ENCODE measurements at regions not wholly inside any gene's neighbourhood (a gene's known extent, or its start where the extent isn't known, plus 50 kb on each side); places are given as distances from the start of the nearest gene placed in this dataset.

DNA sequence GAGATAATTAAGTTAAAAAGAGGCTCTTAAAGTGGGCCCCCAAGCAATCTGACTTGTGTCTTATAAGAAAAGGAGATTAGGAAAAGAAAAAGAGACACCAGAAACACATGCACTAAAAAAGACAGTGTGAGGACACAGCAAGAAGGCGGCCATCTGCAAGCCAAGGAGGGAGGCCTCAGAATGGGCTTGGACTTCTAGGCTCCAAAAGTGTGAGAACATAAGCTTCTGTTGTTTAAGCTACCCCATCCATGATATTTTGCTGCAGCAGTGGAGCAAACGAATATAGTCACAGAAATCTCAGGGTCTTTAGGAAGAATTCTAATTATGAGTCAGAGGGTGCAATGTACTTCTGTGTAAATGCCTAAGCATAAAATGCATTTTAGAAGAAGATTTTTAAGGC, 399.3 kb upstream of the MMADHC start:
- Histone ChIP-seq H3K27ac (no peak overlapping the region), H3K4me1 (peaks cover 0 to 24% (median 6%) of the 10 kb centered on the region in 12 donors), H3K9me3 (peaks cover 0 to 4% (median 0%) of the 10 kb centered on the region in 12 donors), H3K27me3 (no peaks in the 10 kb centered on the region), H3K4me3 (no peak overlapping the region), H3K36me3 (no peaks in the 10 kb centered on the region)
- intact Hi-C loops (cut with DNase I), result no loop called here
- 78 to 86% (median 85%) methylated on average over 2 of the region's 2 CpGs for WGBS, 4 donors
- TF ChIP-seq, protein P1, sequence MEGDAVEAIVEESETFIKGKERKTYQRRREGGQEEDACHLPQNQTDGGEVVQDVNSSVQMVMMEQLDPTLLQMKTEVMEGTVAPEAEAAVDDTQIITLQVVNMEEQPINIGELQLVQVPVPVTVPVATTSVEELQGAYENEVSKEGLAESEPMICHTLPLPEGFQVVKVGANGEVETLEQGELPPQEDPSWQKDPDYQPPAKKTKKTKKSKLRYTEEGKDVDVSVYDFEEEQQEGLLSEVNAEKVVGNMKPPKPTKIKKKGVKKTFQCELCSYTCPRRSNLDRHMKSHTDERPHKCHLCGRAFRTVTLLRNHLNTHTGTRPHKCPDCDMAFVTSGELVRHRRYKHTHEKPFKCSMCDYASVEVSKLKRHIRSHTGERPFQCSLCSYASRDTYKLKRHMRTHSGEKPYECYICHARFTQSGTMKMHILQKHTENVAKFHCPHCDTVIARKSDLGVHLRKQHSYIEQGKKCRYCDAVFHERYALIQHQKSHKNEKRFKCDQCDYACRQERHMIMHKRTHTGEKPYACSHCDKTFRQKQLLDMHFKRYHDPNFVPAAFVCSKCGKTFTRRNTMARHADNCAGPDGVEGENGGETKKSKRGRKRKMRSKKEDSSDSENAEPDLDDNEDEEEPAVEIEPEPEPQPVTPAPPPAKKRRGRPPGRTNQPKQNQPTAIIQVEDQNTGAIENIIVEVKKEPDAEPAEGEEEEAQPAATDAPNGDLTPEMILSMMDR (IDR thresholded peaks at IDR 0.05), result no peak
- DNase-seq, result no peak
- no peak for ATAC-seq

- Histone ChIP-seq H3K9me3 (peaks cover 0 to 17% (median 0%) of the 10 kb centered on the region in 12 donors), H3K36me3 (no peaks in the 10 kb centered on the region), H3K4me1 (peaks cover 0 to 11% (median 3%) of the 10 kb centered on the region in 12 donors), H3K27me3 (no peaks in the 10 kb centered on the region), H3K27ac (no peak overlapping the region), H3K4me3 (no peak overlapping the region)
- TF ChIP-seq, protein P1 (IDR thresholded peaks at IDR 0.05), result no peak
- no peak for TF ChIP-seq POLR2A (IDR thresholded peaks at IDR 0.05)
- no peak for DNase-seq
- intact Hi-C loops (cut with DNase I), result no loop called here
- no peak for ATAC-seq
These were observed 396.7 kb upstream of the MMADHC start for GRCh38 chr2:149984311-149984710.

GRCh38 chr2:149972066-149972465, 384.5 kb upstream of the MMADHC start:
- TF ChIP-seq, protein P1 (IDR thresholded peaks at IDR 0.05), result no peak
- no peak for TF ChIP-seq POLR2A (IDR thresholded peaks at IDR 0.05)
- WGBS, 4 donors, result 58 to 76% (median 71%) methylated on average over 3 of the region's 3 CpGs
- DNase-seq (peak in 1 of 5 donors; percentile 22), ATAC-seq (peak in 2 of 4 donors; percentile 64 to 69)
- H3K27me3 ChIP-seq, result no peaks in the 10 kb centered on the region
- no peak overlapping the region for H3K4me3 ChIP-seq
- no peaks in the 10 kb centered on the region for H3K36me3 ChIP-seq
- H3K9me3 ChIP-seq, result peaks cover 0 to 5% (median 0%) of the 10 kb centered on the region in 12 donors
- no peak overlapping the region for H3K27ac ChIP-seq
- intact Hi-C loops (cut with DNase I), result no loop called here
- H3K4me1 ChIP-seq, result no peaks in the 10 kb centered on the region

- intact Hi-C loops (cut with DNase I), result no loop called here
- Histone ChIP-seq H3K9me3 (peaks cover 0 to 8% (median 0%) of the 10 kb centered on the region in 12 donors), H3K36me3 (no peaks in the 10 kb centered on the region), H3K27me3 (no peaks in the 10 kb centered on the region), H3K4me3 (no peak overlapping the region), H3K27ac (peak overlapping the region in 4 of 12 donors; percentile 1 to 31 (median 18)), H3K4me1 (peaks cover 0 to 8% (median 0%) of the 10 kb centered on the region in 12 donors)
- no peak for ATAC-seq
- DNase-seq, result no peak
- WGBS, 4 donors, result 43 to 57% (median 49%) methylated on average over 6 of the region's 6 CpGs
- no peak for TF ChIP-seq POLR2A (IDR thresholded peaks at IDR 0.05)
- TF ChIP-seq, protein P1 (IDR thresholded peaks at IDR 0.05), result no peak
These were observed 367.5 kb upstream of the MMADHC start for GRCh38 chr2:149954981-149955600.
